NCI-H1694 treated with DMSO at 0.1 percent for 48 hours (cell line): ENCODE measurements at regions not wholly inside any gene's neighbourhood (a gene's known extent, or its start where the extent isn't known, plus 50 kb on each side); places are given as distances from the start of the nearest gene placed in this dataset.

Experiments used
- DNase-seq: peaks from one replicate; lab custom pipeline; 2025; lab: John Stamatoyannopoulos, UW

- no peak for DNase-seq
These were observed 216.2 kb upstream of the HS6ST1 start for GRCh38 chr2:128534688-128535392.

GRCh38 chr2:128535953-128536352, 217.3 kb upstream of the HS6ST1 start:
- DNase-seq = no peak

GRCh38 chr2:128536925-128537620, 218.4 kb upstream of the HS6ST1 start:
- DNase-seq = no peak

- no peak for DNase-seq
These were observed 219.0 kb upstream of the HS6ST1 start for GRCh38 chr2:128537646-128538045.

- DNase-seq = no peak
These were observed 219.7 kb upstream of the HS6ST1 start for GRCh38 chr2:128538396-128538795.

GRCh38 chr2:128540670-128541069, 222.0 kb upstream of the HS6ST1 start:
- no peak for DNase-seq

GRCh38 chr2:128541448-128541847, 222.8 kb upstream of the HS6ST1 start:
- DNase-seq = no peak

- DNase-seq = no peak
These were observed 224.4 kb upstream of the HS6ST1 start for GRCh38 chr2:128543036-128543435.

- DNase-seq = no peak
These were observed 225.0 kb upstream of the HS6ST1 start for GRCh38 chr2:128543646-128544045.

- DNase-seq = no peak
These were observed 225.8 kb upstream of the HS6ST1 start for GRCh38 chr2:128544321-128545037.

GRCh38 chr2:128545085-128545484, 226.4 kb upstream of the HS6ST1 start:
- no peak for DNase-seq

GRCh38 chr2:128545829-128546228, 227.2 kb upstream of the HS6ST1 start:
- no peak for DNase-seq

GRCh38 chr2:128547667-128548066, 229.0 kb upstream of the HS6ST1 start:
- no peak for DNase-seq

- no peak for DNase-seq
These were observed 229.8 kb upstream of the HS6ST1 start for GRCh38 chr2:128548461-128548891.

GRCh38 chr2:128549094-128549493, 230.4 kb upstream of the HS6ST1 start:
- no peak for DNase-seq

GRCh38 chr2:128549646-128550260, 231.1 kb upstream of the HS6ST1 start:
- no peak for DNase-seq

GRCh38 chr2:128550389-128550788, 231.7 kb upstream of the HS6ST1 start:
- DNase-seq = no peak

GRCh38 chr2:128550801-128551416, 232.2 kb upstream of the HS6ST1 start:
- DNase-seq = no peak

- no peak for DNase-seq
These were observed 232.8 kb upstream of the HS6ST1 start for GRCh38 chr2:128551435-128551834.

- DNase-seq = no peak
These were observed 233.6 kb upstream of the HS6ST1 start for GRCh38 chr2:128552141-128552805.

GRCh38 chr2:128552806-128553551, 234.3 kb upstream of the HS6ST1 start:
- DNase-seq = no peak
